GM21526 (cell line): ENCODE measurements at regions not wholly inside any gene's neighbourhood (a gene's known extent, or its start where the extent isn't known, plus 50 kb on each side); places are given as distances from the start of the nearest gene placed in this dataset.
"Not testable (repeated sequence)": the region's sequence is repeated elsewhere in the genome, so short reads cannot be mapped to it uniquely, and the experiment has no call there.

Experiments used
- ATAC-seq: cut with Tn5 transposase; IDR thresholded peaks from one replicate; pipeline ENCODE4 v1.9.1; 2021; ENCODE audit warnings: moderate library complexity; ENCODE audit not compliant: unreplicated experiment, low FRiP score

DNA sequence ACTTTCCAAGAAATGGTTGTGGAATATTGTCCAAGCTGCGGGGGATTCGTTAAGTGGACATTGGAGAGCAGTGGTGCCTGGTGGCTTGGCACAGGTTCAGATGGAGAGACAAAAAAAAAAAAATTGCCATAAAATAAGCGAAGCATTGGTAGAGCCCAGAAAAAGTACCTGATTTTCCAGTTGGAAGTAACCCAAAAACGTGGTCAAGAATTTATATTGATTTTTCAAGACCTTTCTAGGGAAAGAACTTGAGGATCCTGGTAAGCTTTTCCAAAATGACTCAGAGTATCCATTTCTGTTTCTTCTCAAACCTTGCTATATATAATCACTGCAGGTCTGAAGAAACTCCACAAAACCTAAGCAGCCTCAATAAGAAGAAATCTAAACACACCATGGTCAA lies 94.6 kb downstream of the ING1 start:
- no peak for ATAC-seq

DNA sequence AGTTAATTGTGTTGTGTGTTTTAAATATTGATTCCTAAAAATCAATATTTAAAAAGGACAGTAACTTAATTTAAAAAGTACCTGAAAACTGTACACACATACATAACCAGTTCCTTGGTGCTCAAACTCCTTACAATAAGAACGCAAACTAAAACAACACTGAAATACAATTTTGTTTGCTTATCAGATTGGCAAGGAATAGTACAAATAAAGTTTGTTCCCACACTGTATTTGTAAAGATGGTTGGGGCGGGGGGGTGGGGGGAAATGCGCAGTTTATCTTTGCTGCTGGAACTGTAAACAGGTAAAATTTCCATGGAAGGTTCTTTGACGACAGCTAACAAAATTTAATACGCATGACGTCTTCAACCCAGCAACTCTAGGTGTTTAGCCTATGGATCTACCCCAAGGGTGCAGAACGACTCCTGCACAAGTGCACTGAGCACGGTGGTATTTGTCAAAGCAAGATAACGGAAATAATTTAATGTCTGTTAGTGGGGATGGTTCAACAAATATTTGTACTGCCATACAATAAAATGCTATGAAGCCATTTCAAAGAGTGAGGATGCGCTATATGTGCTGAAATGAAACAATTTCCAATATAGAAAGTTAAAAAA lies 96.5 kb downstream of the ING1 start:
- ATAC-seq = no peak

DNA sequence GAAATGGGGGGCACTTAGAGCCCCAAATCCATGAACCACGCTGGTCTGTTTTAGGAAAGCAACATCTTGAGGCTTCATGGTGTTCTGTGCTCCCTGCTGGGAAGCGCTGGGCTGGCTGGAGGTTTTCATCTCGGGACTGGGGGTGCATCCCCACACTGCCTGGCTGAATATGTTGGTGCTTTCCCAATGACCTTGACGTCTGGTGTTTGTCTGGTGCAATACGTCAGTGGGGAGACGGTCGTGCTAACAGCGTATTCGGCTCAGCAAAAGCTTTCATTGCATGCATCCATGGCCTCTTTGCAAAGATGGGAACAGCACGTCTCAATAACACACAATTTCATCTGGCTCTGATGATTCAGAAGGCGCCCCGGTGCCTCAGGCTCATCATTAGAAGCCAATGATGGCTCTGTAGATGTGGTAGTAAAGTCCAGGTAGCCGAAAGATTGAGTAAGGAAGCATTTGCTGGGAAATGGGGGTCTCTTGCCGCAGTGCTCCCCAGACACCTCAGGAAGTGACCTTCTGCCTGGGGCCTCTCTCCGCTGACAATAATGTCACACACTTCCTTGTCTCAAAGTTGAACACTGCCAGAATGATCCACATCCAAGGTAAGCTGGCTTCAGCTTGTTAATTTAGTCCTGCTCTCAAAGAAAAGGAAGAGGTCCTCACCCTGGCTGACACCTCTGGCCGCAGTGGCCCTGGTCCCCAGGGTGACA lies 97.7 kb downstream of the ING1 start:
- no peak for ATAC-seq

GRCh38 chr13:110811771-110812120 lies 98.2 kb downstream of the ING1 start:
- ATAC-seq = no peak

DNA sequence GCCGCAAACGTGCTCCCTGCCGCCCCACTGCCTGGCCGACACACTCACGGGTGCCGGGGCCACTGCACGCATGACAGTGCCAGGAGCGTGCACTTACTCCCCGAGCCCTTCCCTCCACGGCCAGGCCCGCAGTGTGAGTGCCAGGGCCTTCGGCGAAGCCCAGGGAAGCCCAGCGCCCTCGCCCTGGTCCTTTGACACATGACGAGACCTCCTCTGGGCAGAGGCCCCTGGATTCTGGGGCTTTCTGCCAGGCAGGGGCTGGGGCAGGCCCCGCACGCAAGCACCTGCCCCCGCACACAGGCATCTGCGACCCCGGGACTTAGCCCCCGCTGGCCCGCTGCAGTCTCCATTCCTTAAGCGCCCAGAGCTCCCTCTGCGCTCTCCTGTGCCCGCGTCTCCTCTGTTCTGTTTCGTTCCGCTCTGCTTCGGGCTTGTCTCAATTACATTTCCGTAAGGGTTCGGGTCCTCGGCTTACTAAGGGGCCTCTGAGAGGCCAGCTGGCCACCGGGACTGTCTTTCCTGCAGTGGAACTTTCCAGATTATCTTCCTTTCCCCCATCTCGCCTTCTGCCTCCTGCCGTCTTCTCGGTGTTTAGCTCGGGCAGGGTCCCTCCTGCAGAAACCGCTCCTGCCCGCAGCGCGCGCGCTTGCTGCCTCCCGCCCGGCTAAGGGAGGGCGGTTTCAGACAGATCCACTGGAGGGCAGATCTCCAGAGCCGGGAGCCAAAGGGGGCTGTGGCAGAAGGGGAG lies 98.8 kb downstream of the ING1 start:
- no peak for ATAC-seq

GRCh38 chr13:110812869-110813645 lies 99.6 kb downstream of the ING1 start:
- no peak for ATAC-seq

GRCh38 chr13:110813646-110814624 lies 100.4 kb downstream of the ING1 start:
- no peak for ATAC-seq

GRCh38 chr13:110815471-110816204 lies 99.2 kb downstream of the ANKRD10 start:
- no peak for ATAC-seq

DNA sequence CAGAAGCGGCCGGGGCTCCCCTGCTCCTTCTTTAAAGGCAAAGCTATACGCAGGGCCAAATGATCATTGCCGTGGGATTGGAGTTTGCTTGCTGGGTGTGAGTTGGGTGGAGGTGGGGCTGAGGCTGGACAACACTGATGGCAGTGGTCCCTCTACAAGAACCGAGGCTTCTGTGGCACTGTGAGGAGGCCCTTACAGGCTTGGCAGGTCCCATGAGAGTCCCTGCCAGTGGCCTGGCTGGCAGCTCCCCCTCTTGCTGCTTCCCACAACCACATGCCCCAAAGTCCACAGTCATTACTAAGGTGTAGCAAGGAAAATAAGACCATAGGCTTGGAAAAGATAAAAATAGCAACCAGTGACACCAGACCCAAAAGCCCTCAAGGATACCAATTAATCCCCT lies 98.4 kb downstream of the ANKRD10 start:
- ATAC-seq = no peak

DNA sequence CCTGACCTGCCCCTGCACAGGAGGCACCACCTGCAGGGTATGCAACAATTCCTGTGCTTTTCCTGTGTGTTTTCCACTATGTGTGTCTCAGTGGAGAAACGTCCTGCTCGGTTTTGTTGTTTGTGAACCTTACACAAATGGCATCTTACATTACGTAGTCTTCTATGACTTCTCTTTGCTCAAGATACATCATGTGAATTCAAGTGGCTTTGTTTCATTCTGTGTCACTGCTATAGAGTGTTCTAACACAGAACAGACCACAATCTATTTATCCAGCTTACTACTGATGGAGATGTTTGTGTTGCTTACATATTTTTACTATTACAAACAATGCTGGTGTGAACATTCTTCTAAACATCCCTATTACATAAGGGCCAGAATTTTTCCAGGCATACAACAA lies 97.7 kb downstream of the ANKRD10 start:
- no peak for ATAC-seq

DNA sequence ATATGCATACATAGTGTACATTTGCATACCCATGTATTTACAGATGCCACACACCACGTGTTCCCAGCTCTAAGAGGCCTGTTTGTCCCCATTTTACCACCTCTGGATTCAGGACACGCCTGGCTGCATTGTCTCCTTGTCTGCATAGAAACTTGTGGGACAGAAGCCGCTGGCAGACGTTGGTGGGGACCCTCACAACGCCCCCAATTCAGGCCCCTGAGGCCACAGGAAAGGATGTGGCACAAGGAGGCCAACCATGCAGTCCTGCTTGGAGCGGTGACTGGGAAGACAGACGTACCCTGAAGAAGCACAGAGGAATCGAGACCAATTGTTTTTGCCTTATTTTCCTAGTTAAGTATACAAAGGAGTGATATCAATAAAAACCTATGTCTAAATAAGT lies 96.1 kb downstream of the ANKRD10 start:
- ATAC-seq = no peak

DNA sequence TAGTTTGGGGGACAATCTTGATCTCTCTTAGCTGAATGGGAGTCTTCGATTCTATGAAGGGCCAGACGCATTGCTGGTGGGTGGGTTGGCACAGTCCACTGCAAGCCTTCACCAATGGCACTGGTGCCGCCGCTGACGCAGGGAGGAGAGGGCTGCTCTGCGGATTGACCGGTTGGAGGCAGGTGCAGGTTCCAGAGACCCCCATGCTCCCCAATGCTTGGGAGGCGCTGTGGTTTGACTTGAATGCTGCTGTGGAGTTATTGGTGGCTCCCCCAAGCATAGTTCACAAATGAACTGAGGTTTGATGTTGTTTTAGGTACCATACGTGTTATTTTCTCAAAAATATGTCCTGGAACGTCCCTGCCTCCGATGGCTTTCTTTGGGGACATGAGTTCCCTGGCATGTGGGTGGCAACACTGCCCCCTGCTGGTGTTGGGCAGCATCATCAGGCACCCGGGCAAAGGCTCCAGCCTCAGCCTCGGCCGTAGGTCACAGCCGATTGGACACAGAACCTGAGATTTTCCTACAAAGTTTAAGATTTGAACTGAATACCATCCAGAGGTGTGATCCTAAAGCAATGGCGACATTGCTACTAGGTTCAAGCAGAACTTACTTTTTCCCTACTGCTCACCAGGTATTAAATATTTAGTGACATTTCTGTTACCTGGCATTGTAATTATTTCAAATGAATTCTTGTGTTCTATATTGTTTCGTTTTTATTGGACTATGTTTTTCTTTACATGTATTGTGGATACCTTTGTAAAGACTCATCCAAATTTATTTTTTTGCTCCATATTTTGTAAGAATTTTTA lies 95.5 kb downstream of the ANKRD10 start:
- ATAC-seq = peak; percentile 94

DNA sequence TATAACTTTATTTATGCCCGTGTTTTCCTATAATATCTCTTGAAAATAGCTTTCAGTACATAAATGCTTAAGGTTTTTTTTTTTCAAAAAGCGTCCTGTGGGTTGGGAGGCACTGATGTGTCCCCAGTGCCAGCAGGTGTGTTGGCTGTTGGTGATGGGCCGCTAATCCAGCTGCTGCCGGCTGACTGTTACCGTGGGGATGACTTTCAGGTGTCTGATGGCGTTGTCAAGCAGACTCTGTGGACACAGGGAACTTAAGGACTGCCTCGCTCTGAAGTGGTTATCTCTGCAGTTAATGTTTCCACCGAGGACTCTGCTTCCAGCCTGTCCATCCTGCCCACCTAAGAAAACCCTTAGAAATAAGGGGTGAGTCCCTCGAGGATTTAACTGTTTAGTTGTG lies 94.5 kb downstream of the ANKRD10 start:
- no peak for ATAC-seq

- ATAC-seq = not testable (repeated sequence)
Observed at GRCh38 chr13:110821837-110822668, 92.8 kb downstream of the ANKRD10 start.

- ATAC-seq = no peak
Observed at GRCh38 chr13:110822669-110822945, 92.3 kb downstream of the ANKRD10 start.

DNA sequence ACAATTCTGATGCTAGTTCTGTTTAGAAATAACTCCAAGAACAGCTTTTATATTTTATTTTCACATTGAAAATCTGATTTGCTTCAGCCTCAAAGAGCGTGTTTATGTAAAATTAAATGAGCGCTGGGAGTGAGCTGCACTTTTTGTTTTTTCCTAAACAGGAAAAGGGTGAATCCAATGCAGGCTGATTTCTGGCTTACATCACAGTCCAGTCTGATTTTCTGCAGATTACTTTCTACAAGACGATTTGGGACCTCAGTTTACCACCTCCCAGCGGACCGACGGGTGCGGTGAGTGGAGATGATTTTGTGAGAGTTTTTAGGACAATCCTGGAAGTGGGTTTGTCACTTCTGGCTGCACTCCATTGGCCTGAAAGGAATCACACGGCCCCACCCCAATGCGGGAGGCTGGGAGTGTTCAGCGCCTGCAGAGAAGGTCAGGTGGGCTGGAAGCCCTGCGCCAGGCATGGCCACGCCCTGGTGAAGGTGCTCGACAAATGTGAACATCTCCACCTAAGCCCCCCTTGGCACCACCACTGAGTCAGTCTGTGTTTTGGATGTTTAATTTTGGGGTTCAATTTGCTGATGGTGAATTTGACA lies 90.1 kb downstream of the ANKRD10 start:
- ATAC-seq = no peak

- ATAC-seq = no peak
Observed at GRCh38 chr13:110825516-110825915, 89.4 kb downstream of the ANKRD10 start.
